GM21825 (cell line): ENCODE measurements at regions not wholly inside any gene's neighbourhood (a gene's known extent, or its start where the extent isn't known, plus 50 kb on each side); places are given as distances from the start of the nearest gene placed in this dataset.

Experiments used
- ATAC-seq: cut with Tn5 transposase; IDR thresholded peaks from one replicate; pipeline ENCODE4 v1.9.1; 2021; ENCODE audit warnings: mild to moderate bottlenecking, moderate library complexity; ENCODE audit not compliant: unreplicated experiment

GRCh38 chr10:3471927-3472286 is 299.3 kb upstream of the PITRM1 start:
- ATAC-seq = no peak

- no peak for ATAC-seq
Measured at GRCh38 chr10:3471472-3471871, 298.9 kb upstream of the PITRM1 start.

- ATAC-seq = no peak
Measured at GRCh38 chr10:3470191-3470590, 297.6 kb upstream of the PITRM1 start.

GRCh38 chr10:3469639-3470020 is 297.0 kb upstream of the PITRM1 start:
- ATAC-seq = no peak

GRCh38 chr10:3468919-3469638 is 296.5 kb upstream of the PITRM1 start:
- ATAC-seq = no peak

- ATAC-seq = no peak
Measured at GRCh38 chr10:3467052-3467951, 294.7 kb upstream of the PITRM1 start.

DNA sequence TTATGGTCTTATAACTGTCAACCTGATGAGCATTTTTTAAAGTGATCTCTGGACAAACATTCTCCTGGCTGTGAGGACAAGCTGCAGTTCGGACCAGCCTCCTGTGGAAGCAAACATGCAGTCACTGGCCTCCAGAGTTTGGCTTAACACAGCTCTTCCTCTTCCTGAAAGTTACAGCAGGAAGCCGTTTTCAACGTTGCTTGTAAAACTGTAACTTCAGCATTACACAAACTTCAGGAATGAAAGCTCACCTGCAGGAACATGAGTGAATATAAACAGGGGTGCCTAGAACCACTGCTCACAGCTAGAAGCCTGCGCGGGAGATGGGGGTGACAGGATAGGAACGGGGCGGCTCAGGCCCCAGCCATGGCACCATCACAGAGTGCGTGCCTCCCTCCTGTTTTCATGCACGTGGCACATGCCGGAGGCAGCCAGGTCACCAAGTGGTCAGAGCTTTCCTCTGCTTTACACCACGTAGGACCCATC is 292.9 kb upstream of the PITRM1 start:
- no peak for ATAC-seq

GRCh38 chr10:3464760-3465405 is 292.3 kb upstream of the PITRM1 start:
- no peak for ATAC-seq

- ATAC-seq = no peak
Measured at GRCh38 chr10:3460420-3461128, 288.0 kb upstream of the PITRM1 start.

DNA sequence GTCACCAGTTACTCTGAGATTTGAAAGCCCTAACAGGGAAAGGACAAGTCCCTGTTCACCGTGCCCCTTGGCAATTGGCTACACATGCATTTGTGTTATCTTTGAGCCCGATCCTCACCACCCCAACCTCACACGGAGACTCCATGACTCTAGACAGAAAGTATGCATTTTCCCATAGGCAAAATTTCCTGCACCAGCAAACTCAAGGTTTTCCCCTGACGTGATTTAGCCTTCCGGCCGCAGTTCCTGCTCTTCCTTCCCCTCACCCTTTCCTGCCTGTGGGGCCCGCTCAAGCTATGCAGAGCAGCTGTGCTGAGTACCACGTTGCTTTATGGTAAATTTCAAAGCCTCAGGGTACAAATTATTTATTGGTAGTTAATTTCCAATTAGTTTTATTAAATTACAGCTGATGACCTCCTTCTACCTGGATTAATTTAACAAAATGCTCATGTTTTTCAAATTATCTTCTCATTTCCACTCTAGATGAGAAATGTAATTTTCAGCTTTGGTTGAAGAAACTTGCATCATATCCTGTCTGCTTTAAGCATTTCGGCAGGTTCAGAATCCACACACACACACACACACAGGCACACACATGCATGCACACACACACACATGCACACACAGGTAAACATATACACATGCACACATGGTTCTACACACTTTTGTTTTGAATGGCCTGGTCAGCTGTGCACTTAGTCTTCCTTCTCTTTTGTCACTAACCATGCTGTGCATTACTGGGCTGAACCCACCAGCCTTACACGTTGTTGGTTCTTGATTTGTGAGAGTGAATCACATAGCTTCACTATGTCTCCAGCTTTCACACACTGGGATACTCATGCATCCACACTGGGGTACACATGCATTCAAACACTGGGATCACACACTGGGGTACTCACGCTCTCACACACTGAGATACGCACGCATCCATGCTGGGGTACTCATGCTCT is 283.1 kb upstream of the PITRM1 start:
- no peak for ATAC-seq

GRCh38 chr10:3452683-3453361 is 280.2 kb upstream of the PITRM1 start:
- ATAC-seq = no peak

DNA sequence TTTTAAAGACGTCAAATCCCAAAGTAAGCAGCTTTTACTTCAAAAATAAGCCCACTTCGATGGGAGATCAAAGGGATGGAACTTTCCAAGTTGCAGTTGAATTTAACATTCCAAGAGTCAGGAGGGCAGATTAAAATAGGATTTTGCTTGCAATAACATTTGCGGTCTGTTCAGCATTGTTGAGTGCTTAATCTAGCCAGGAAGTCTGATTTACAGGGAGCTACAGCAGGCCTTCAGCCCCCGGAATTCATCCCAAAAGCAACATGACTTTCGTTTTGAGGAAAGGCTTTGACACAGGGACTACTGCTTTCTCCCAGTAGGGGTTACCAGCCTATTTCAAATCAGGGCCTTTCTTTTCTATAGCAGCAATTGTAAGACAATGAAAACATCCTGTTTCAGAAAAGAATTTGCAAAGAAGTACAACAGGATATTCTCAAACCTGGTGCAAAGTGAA is 279.6 kb upstream of the PITRM1 start:
- ATAC-seq = no peak

DNA sequence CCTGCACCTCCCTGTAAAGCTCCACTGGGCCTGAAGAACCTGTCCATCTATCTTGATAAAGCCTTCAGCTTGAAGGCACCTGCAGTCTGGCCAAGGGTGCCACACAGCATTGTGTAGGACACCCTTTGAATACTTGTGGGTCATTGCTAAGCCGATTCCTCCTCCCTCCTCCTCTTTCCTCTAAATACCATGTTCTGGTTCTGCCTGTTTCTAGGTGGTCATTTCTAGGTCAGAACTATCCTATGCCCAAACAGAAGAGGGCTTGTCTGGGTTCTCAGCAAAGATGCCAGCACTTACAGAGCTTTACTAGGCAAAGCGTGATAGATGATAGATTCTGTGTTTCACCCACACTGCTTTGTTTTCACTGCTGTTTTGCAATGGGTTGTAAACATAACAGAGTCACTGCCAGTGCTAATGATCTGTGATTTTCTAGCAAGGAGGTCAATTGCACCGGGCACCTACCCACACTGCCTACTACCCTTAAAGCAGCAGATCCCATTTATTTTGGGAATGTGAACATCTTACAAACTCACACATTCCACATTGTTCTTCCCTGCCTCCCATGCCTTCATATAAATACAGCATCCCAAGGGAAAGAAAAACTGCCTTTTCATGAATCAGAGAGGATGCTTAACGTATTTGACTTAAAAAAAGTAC is 279.1 kb upstream of the PITRM1 start:
- ATAC-seq = no peak

DNA sequence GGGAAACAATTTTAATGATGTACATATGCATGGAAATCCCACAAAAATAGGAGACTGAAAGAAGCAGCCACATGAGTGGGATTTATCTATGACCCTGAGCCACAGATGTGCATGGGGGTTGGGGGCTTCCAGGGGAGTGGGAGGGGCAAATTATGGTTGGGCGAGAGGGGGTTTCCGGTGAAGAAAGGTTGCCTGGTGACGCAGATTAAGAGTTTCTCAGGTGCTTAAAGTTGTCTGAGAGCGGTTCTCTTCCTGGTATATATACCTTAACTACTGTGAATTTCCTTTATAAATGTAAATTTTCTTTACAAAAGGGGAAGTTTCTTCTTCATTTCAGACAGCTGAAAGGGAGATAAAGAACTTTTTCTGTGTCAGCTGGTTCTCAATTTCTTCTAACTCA is 273.6 kb upstream of the PITRM1 start:
- ATAC-seq = no peak

GRCh38 chr10:3445648-3446047 is 273.1 kb upstream of the PITRM1 start:
- no peak for ATAC-seq

GRCh38 chr10:3442451-3442990 is 269.9 kb upstream of the PITRM1 start:
- ATAC-seq = no peak

DNA sequence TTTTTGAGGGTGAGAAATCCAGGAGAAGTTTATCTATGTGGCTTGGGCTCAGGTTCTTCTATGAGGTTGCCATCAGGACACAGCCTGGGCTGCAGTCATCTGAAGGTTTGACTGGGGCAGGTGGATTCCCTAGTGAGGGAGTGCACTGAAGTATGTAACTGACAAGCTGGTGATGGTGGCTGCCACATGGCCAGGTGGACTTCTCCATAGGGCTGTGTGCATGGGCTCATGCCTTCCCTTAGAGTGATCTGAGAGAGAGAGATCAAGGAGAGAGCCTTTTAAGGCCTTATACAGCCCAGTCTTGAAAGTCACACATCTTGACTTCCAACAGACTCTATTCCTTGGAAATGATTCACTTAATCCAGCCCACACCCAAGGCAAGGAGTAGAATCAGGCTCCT is 266.6 kb upstream of the PITRM1 start:
- no peak for ATAC-seq

DNA sequence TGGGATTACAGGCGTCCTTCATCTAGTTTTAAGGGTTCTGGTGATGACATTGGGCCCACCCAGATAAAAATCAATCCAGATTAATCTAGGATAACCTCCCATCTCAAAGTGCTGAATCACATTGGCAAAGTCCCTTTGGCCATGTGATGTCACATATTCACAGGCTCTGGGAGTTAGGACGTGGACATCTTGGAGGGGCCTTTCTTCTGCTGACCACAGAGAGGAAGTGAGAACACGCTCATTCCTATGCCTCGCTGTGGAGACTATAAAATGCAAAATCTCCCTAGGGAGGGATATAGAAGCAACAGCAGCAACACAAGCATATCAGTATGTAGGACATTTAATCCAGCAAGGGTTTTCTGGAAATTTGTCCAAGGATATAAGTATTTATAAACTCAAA is 266.0 kb upstream of the PITRM1 start:
- ATAC-seq = no peak
